HAP-1 (cell line): ENCODE measurements at regions not wholly inside any gene's neighbourhood (a gene's known extent, or its start where the extent isn't known, plus 50 kb on each side); places are given as distances from the start of the nearest gene placed in this dataset.
"Not testable (repeated sequence)": the region's sequence is repeated elsewhere in the genome, so short reads cannot be mapped to it uniquely, and the experiment has no call there.

Experiments
- DNase-seq, 2 experiments: peaks; one replicate each; pipeline ENCODE4 v3.0.0-alpha.2; 2016 to 2020; ENCODE audit warnings: low spot score in 2 of 2
- H3K27me3 ChIP-seq: fragments of 250-450 bp; sonication (Bioruptor Pico); 2 replicates; pipeline ENCODE4 v1.5.1; 2020; ENCODE audit warnings: low read depth, mild to moderate bottlenecking, moderate library complexity
- H3K36me3 ChIP-seq: fragments of 250-450 bp; sonication (Bioruptor Pico); replicated peaks from 2 replicates; pipeline ENCODE4 v1.5.1; 2020; ENCODE audit warnings: mild to moderate bottlenecking
- H3K4me1 ChIP-seq: fragments of 250-450 bp; sonication (Bioruptor Pico); 2 replicates; pipeline ENCODE4 v1.5.1; 2020; ENCODE audit warnings: mild to moderate bottlenecking
- H3K4me3 ChIP-seq: fragments of 250-450 bp; sonication (Bioruptor Pico); 2 replicates; pipeline ENCODE4 v1.5.1; 2020; ENCODE audit warnings: mild to moderate bottlenecking, moderate library complexity
- H3K9me3 ChIP-seq: fragments of 250-450 bp; sonication (Bioruptor Pico); 2 replicates; pipeline ENCODE4 v1.5.1; 2020; ENCODE audit warnings: mild to moderate bottlenecking, moderate library complexity
- in situ Hi-C: fragments of 300-500 bp; cut with MboI; formaldehyde crosslinking; loops from 3 replicates; pipeline ENCODE4 v1.14.3; 2020; ENCODE audit warnings: low sequenced_read_pairs, inconsistent platforms, mixed read lengths

- DNase-seq, result no peak
- Histone ChIP-seq H3K4me3 (no peak overlapping the region), H3K36me3 (no peaks in the 10 kb centered on the region), H3K27me3 (no peaks in the 10 kb centered on the region), H3K4me1 (no peaks in the 10 kb centered on the region), H3K9me3 (no peaks in the 10 kb centered on the region)
- in situ Hi-C loops, result no loop called here
These were observed 57.2 kb upstream of the RHOJ start for GRCh38 chr14:63147018-63147417.

- DNase-seq, result peak in 1 of 2 experiments; percentile 14
- Histone ChIP-seq H3K36me3 (no peaks in the 10 kb centered on the region), H3K9me3 (no peaks in the 10 kb centered on the region; the same call in 1 of the 2 replicates), H3K27me3 (0 out of 2 replicates have a peak, but pooled peaks cover 2% of the 10 kb centered on the region), H3K4me3 (no peak overlapping the region), H3K4me1 (no peaks in the 10 kb centered on the region)
- in situ Hi-C loops, result no loop called here
These were observed 69.4 kb upstream of the RHOJ start for GRCh38 chr14:63134801-63135200.

- H3K4me3 ChIP-seq, result no peak overlapping the region
- H3K4me1 ChIP-seq, result no peaks in the 10 kb centered on the region
- in situ Hi-C loops, result no loop called here
- DNase-seq, result no peak
- no peaks in the 10 kb centered on the region for H3K36me3 ChIP-seq
- H3K27me3 ChIP-seq, result 0 out of 2 replicates have a peak, but pooled peaks cover 2% of the 10 kb centered on the region
- no peaks in the 10 kb centered on the region for H3K9me3 ChIP-seq
These were observed 73.7 kb upstream of the RHOJ start for GRCh38 chr14:63130531-63130930.

GRCh38 chr14:63106487-63106886 lies 61.2 kb upstream of the KCNH5 start:
- H3K4me3 ChIP-seq, H3K27me3 ChIP-seq, H3K36me3 ChIP-seq, in situ Hi-C loops, DNase-seq, H3K4me1 ChIP-seq, H3K9me3 ChIP-seq: not testable (repeated sequence)

- in situ Hi-C loops, result no loop called here
- no peaks in the 10 kb centered on the region for H3K9me3 ChIP-seq
- no peaks in the 10 kb centered on the region for H3K36me3 ChIP-seq
- no peak overlapping the region for H3K4me3 ChIP-seq
- no peak for DNase-seq
- peaks cover 4% of the 10 kb centered on the region; the same call in 1 of the 2 replicates for H3K4me1 ChIP-seq
- no peaks in the 10 kb centered on the region for H3K27me3 ChIP-seq
These were observed 55.3 kb upstream of the KCNH5 start for GRCh38 chr14:63100552-63100951.

- in situ Hi-C loops, result no loop called here
- H3K4me3 ChIP-seq, result no peak overlapping the region
- no peaks in the 10 kb centered on the region for H3K36me3 ChIP-seq
- no peaks in the 10 kb centered on the region for H3K9me3 ChIP-seq
- peaks cover 22% of the 10 kb centered on the region for H3K4me1 ChIP-seq
- no peak for DNase-seq
- H3K27me3 ChIP-seq, result no peaks in the 10 kb centered on the region
These were observed 50.9 kb upstream of the KCNH5 start for GRCh38 chr14:63096186-63096585.
